ENCODE measurements at regions not wholly inside any gene's neighbourhood (a gene's known extent, or its start where the extent isn't known, plus 50 kb on each side); places are given as distances from the start of the nearest gene placed in this dataset.

DNA sequence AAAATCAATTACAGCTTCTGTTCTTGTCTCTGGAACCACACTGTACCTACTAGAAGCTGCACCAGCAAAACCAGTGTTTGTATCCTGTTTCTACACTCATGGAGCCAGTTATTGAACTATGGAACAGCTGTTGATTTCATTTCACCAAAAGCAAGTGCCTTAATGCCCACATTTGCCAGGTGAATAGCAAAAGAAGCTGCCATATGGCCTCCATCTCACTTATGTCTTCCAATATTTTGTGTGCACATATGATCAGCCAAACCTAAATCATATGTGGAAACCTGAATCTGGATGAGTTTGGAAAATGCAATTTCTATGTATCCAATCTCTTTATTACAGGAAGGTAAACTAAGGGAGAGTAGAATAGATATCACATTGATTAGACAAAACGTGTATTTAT lies 415.8 kb upstream of the GRID2 start:
- TF ChIP-seq, protein P1, sequence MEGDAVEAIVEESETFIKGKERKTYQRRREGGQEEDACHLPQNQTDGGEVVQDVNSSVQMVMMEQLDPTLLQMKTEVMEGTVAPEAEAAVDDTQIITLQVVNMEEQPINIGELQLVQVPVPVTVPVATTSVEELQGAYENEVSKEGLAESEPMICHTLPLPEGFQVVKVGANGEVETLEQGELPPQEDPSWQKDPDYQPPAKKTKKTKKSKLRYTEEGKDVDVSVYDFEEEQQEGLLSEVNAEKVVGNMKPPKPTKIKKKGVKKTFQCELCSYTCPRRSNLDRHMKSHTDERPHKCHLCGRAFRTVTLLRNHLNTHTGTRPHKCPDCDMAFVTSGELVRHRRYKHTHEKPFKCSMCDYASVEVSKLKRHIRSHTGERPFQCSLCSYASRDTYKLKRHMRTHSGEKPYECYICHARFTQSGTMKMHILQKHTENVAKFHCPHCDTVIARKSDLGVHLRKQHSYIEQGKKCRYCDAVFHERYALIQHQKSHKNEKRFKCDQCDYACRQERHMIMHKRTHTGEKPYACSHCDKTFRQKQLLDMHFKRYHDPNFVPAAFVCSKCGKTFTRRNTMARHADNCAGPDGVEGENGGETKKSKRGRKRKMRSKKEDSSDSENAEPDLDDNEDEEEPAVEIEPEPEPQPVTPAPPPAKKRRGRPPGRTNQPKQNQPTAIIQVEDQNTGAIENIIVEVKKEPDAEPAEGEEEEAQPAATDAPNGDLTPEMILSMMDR (IDR thresholded peaks at IDR 0.05; ENCODE audit: insufficient read depth, low read depth, low read length): no peak
- TF ChIP-seq EZH2 (IDR thresholded peaks at IDR 0.05; ENCODE audit: insufficient read depth, low read length): no peak
